ENCODE measurements at regions not wholly inside any gene's neighbourhood (a gene's known extent, or its start where the extent isn't known, plus 50 kb on each side); places are given as distances from the start of the nearest gene placed in this dataset.
"Not testable (repeated sequence)": the region's sequence is repeated elsewhere in the genome, so short reads cannot be mapped to it uniquely, and the experiment has no call there.

DNA sequence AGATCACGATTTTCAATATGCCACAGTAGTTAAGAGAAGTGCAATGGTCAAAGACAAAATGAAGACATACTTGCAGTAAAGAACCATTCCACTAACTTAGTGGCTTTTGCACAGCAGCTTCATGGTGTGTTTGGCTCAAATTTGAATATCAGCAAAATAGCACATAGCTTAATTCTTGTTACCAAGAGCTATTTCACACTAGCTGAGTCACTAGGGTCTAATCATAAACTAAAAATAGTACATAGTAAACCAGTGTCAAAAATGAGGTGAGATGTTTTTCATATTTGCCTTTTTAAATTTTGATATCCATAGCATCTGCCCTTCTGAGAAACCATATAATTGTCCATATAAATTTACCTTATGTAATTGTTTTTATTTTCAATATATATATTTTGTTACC lies 325.0 kb upstream of the LUZP2 start:
- no peaks in the 10 kb centered on the region for H3K9me3 ChIP-seq
- intact Hi-C loops (cut with DNase I; ENCODE audit: low total_unique reads), result no loop called here
- WGBS, 5 donors, result 77 to 87% (median 82%) methylated on average over 1 of the region's 1 CpG
- no peaks in the 10 kb centered on the region for H3K4me1 ChIP-seq
- DNase-seq, result no peak
- no peaks in the 10 kb centered on the region for H3K36me3 ChIP-seq
- TF ChIP-seq POLR2A (IDR thresholded peaks at IDR 0.05) (no peak), EP300 (IDR thresholded peaks at IDR 0.05) (no peak), POLR2AphosphoS5 (IDR thresholded peaks at IDR 0.05) (no peak)
- TF ChIP-seq, protein P1, sequence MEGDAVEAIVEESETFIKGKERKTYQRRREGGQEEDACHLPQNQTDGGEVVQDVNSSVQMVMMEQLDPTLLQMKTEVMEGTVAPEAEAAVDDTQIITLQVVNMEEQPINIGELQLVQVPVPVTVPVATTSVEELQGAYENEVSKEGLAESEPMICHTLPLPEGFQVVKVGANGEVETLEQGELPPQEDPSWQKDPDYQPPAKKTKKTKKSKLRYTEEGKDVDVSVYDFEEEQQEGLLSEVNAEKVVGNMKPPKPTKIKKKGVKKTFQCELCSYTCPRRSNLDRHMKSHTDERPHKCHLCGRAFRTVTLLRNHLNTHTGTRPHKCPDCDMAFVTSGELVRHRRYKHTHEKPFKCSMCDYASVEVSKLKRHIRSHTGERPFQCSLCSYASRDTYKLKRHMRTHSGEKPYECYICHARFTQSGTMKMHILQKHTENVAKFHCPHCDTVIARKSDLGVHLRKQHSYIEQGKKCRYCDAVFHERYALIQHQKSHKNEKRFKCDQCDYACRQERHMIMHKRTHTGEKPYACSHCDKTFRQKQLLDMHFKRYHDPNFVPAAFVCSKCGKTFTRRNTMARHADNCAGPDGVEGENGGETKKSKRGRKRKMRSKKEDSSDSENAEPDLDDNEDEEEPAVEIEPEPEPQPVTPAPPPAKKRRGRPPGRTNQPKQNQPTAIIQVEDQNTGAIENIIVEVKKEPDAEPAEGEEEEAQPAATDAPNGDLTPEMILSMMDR (IDR thresholded peaks at IDR 0.05), result no peak
- no peak overlapping the region for H3K27ac ChIP-seq
- no peak overlapping the region for H3K4me3 ChIP-seq
- H3K27me3 ChIP-seq, result no peaks in the 10 kb centered on the region

- no peaks in the 10 kb centered on the region for H3K36me3 ChIP-seq
- no peak for TF ChIP-seq EP300 (IDR thresholded peaks at IDR 0.05)
- TF ChIP-seq POLR2A (IDR thresholded peaks at IDR 0.05), result no peak
- TF ChIP-seq, protein P1 (IDR thresholded peaks at IDR 0.05), result no peak
- TF ChIP-seq POLR2AphosphoS5 (IDR thresholded peaks at IDR 0.05), result no peak
- H3K4me1 ChIP-seq, result no peaks in the 10 kb centered on the region
- no peak for DNase-seq
- H3K27ac ChIP-seq, result no peak overlapping the region
- no peaks in the 10 kb centered on the region for H3K27me3 ChIP-seq
- H3K9me3 ChIP-seq, result peaks cover 0 to 4% (median 0%) of the 10 kb centered on the region in 4 donors
- intact Hi-C loops (cut with DNase I; ENCODE audit: low total_unique reads), result no loop called here
- H3K4me3 ChIP-seq, result no peak overlapping the region
- WGBS, 5 donors, result 74 to 88% (median 74%) methylated on average over 5 to 6 of the region's 6 CpGs
Measured at GRCh38 chr11:24181395-24182047, 315.3 kb upstream of the LUZP2 start.

GRCh38 chr11:24185535-24185934 lies 311.3 kb upstream of the LUZP2 start:
- DNase-seq; H3K4me3 ChIP-seq; intact Hi-C loops (cut with DNase I; ENCODE audit: low total_unique reads); H3K27ac ChIP-seq; H3K9me3 ChIP-seq; H3K27me3 ChIP-seq; H3K36me3 ChIP-seq; H3K4me1 ChIP-seq: not testable (repeated sequence)
- WGBS, 5 donors, result 63 to 93% (median 91%) methylated on average over 1 to 2 of the region's 2 CpGs

DNA sequence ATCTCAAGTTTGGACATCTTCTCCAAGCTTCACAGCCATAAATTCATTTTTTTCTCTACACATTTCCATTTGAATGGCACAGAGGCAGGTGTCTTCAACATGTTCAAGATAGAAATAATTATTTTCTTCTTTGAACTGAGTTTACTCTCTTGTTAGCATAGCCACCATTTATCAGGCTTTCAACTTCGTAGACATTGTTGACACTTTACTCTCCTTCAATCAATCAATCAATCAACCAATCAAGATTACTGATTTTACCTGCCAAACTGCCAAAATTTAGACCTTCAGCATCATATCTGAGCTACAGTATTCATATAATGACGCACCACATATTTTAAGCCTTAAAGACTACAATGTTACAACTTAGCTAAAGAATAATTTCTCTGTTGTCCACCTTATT lies 300.1 kb upstream of the LUZP2 start:
- WGBS, 5 donors, result 51 to 75% (median 60%) methylated on average over 2 of the region's 2 CpGs

GRCh38 chr11:24198481-24198880 lies 298.4 kb upstream of the LUZP2 start:
- H3K36me3 ChIP-seq, result no peaks in the 10 kb centered on the region
- no peaks in the 10 kb centered on the region for H3K4me1 ChIP-seq
- H3K4me3 ChIP-seq, result no peak overlapping the region
- WGBS, 5 donors, result 87 to 90% (median 89%) methylated on average over 5 of the region's 5 CpGs
- H3K27me3 ChIP-seq, result no peaks in the 10 kb centered on the region
- DNase-seq, result no peak
- no peak overlapping the region for H3K27ac ChIP-seq
- TF ChIP-seq POLR2AphosphoS5 (IDR thresholded peaks at IDR 0.05), result no peak
- TF ChIP-seq EP300 (IDR thresholded peaks at IDR 0.05), result no peak
- TF ChIP-seq, protein P1 (IDR thresholded peaks at IDR 0.05), result no peak
- no peak for TF ChIP-seq POLR2A (IDR thresholded peaks at IDR 0.05)
- intact Hi-C loops (cut with DNase I; ENCODE audit: low total_unique reads), result no loop called here
- no peaks in the 10 kb centered on the region for H3K9me3 ChIP-seq

More for the DNA sequence above, 300.1 kb upstream of the LUZP2 start:
- TF ChIP-seq EP300 (IDR thresholded peaks at IDR 0.05) (no peak), POLR2AphosphoS5 (IDR thresholded peaks at IDR 0.05) (no peak), POLR2A (IDR thresholded peaks at IDR 0.05) (no peak)
- TF ChIP-seq, protein P1 (IDR thresholded peaks at IDR 0.05), result no peak
- peaks cover 0 to 2% (median 0%) of the 10 kb centered on the region in 4 donors for H3K9me3 ChIP-seq
- no peaks in the 10 kb centered on the region for H3K36me3 ChIP-seq
- no peaks in the 10 kb centered on the region for H3K27me3 ChIP-seq
- H3K4me3 ChIP-seq, result no peak overlapping the region
- DNase-seq, result no peak
- intact Hi-C loops (cut with DNase I; ENCODE audit: low total_unique reads), result no loop called here
- H3K4me1 ChIP-seq, result no peaks in the 10 kb centered on the region
- H3K27ac ChIP-seq, result no peak overlapping the region

All from stomach (tissue), 8 donors.